K562 (cell line): ENCODE measurements at regions not wholly inside any gene's neighbourhood (a gene's known extent, or its start where the extent isn't known, plus 50 kb on each side); places are given as distances from the start of the nearest gene placed in this dataset.

Experiments used
- ATAC-seq: fragments of 200-7000 bp; cut with Tn5 transposase; 3 replicates; pipeline ENCODE4 v1.9.1; 2020; ENCODE audit warnings: moderate library complexity
- BruUV-seq: library from RNA; stranded (reverse); fragments of 400-500 nt; replicated peaks from 2 replicates; lab custom pipeline; 2021; lab: Mats Ljungman, UMichigan
- CTCF ChIA-PET: fragments of 300-600 bp; formaldehyde crosslinking; extraction: SDS; loops from one replicate; lab custom pipeline; 2021; ENCODE audit warnings: low intra/inter-chr PET ratio; lab: Yijun Ruan, JAX
- POLR2A ChIA-PET: fragments of 300-600, 350-650 bp; sonication (Branson Sonifier 250); formaldehyde crosslinking; extraction: SDS; loops from one replicate; lab custom pipeline; 2021; ENCODE audit warnings: antibody characterized with exemption, inconsistent platforms; lab: Yijun Ruan, JAX
- DNase-seq, 4 experiments: peaks; one replicate each; pipeline versions ENCODE4 v3.0.0 to v3.0.0-alpha.2; 2011 to 2018; ENCODE audit warnings: low spot score in 3 of 4, mixed read lengths in 3 of 4; ENCODE audit errors: extremely low read depth in 1 of 4
- FAIRE-seq: peaks from 2 replicates; lab custom pipeline; 2011; peaks lifted over from hg19 to GRCh38; lab: Jason Lieb, UNC
- H2AFZ ChIP-seq: 2 replicates; pipeline ENCODE4 v1.6.0; 2011; ENCODE audit warnings: low read depth, low read length, control low read depth, inconsistent platforms
- H3K27ac ChIP-seq: fragments of 200-600 bp; 3 replicates; pipeline ENCODE4 v1.8.0; 2011; ENCODE audit warnings: low read depth, mild to moderate bottlenecking, control low read depth, inconsistent platforms, low read length, moderate library complexity, mixed read lengths; ENCODE audit errors: extremely low read depth
- H3K27me3 ChIP-seq, 2 experiments: fragments of 300-600 bp in 1 of 2; 2 replicates in 1 of 2; 3 replicates in 1 of 2; pipeline versions ENCODE4 v1.6.0 to v1.8.0; 2011; ENCODE audit warnings: inconsistent platforms in 2 of 2, low read length in 2 of 2, mild to moderate bottlenecking in 1 of 2, mixed read lengths in 1 of 2, moderate library complexity in 1 of 2; ENCODE audit not compliant: control insufficient read depth in 2 of 2, insufficient read depth in 2 of 2
- H3K36me3 ChIP-seq: fragments of 300-600 bp; 3 replicates; pipeline ENCODE4 v1.8.0; 2011; ENCODE audit warnings: mild to moderate bottlenecking, low read length, inconsistent platforms; ENCODE audit not compliant: control insufficient read depth, insufficient read depth
- H3K4me1 ChIP-seq, 2 experiments: fragments of 200-600 bp in 1 of 2; replicated peaks in 1 of 2; 2 replicates in 1 of 2; 3 replicates in 1 of 2; pipeline versions ENCODE4 v1.5.1 to v1.8.0; 2011; ENCODE audit warnings: inconsistent platforms in 2 of 2, low read length in 2 of 2, mild to moderate bottlenecking in 1 of 2, mixed read lengths in 1 of 2, moderate library complexity in 1 of 2; ENCODE audit not compliant: control insufficient read depth in 2 of 2, insufficient read depth in 2 of 2
- H3K4me2 ChIP-seq: 2 replicates; pipeline ENCODE4 v1.6.1; 2011; ENCODE audit warnings: low read length, control low read depth, inconsistent platforms, mixed read lengths; ENCODE audit not compliant: insufficient read depth
- H3K4me3 ChIP-seq: fragments of 200-600 bp; sonication (generic), shearing (Covaris generic); 2 replicates; pipeline ENCODE4 v1.5.1; 2016; ENCODE audit warnings: control low read depth, inconsistent platforms
- H3K79me2 ChIP-seq: fragments of 200-600 bp; 3 replicates; pipeline ENCODE4 v1.8.0; 2011; ENCODE audit warnings: low read length, inconsistent platforms; ENCODE audit not compliant: control insufficient read depth, insufficient read depth
- H3K9ac ChIP-seq, 2 experiments: 2 replicates each; pipeline versions ENCODE4 v1.6.0 to v1.6.1; 2011; ENCODE audit warnings: low read depth in 2 of 2, low read length in 2 of 2, control low read depth in 1 of 2, inconsistent platforms in 1 of 2, mild to moderate bottlenecking in 1 of 2, mixed read lengths in 1 of 2; ENCODE audit not compliant: insufficient read depth in 1 of 2
- H3K9me1 ChIP-seq: one replicate; pipeline ENCODE4 v1.6.0; 2011; ENCODE audit warnings: inconsistent platforms, mild to moderate bottlenecking, low read length, moderate library complexity; ENCODE audit not compliant: control insufficient read depth, insufficient read depth
- H3K9me3 ChIP-seq: replicated peaks from 2 replicates; pipeline ENCODE4 v1.5.1; 2011; ENCODE audit warnings: low read depth, low read length, inconsistent platforms; ENCODE audit not compliant: control insufficient read depth, insufficient read depth
- H4K20me1 ChIP-seq: replicated peaks from 2 replicates; pipeline ENCODE4 v1.6.1; 2011; ENCODE audit warnings: low read length, inconsistent platforms, mixed read lengths; ENCODE audit not compliant: control insufficient read depth, insufficient read depth
- CREB3 ChIP-seq: fragments of 450-650 bp; conservative IDR thresholded peaks from 2 replicates; pipeline ENCODE4 v1.6.1; 2016; ENCODE audit warnings: missing genetic modification characterization, low read depth, mild to moderate bottlenecking, missing compliant biosample characterization, moderate library complexity
- PREB ChIP-seq: sonication (generic); formaldehyde crosslinking; IDR thresholded peaks from 2 replicates; pipeline ENCODE4 v1.8.1; 2023; ENCODE audit warnings: mild to moderate bottlenecking, missing genetic modification reagents
- TAF15 ChIP-seq: fragments of 200-400 bp; formaldehyde crosslinking; IDR thresholded peaks from 2 replicates; pipeline ENCODE4 v1.6.1; 2017; ENCODE audit warnings: mild to moderate bottlenecking, low read depth, low read length, moderate library complexity
- TCF3 ChIP-seq: sonication (generic); formaldehyde crosslinking; IDR thresholded peaks from 2 replicates; pipeline ENCODE4 v1.4.0; 2020; ENCODE audit warnings: mild to moderate bottlenecking, missing genetic modification reagents
- WGBS: fragments of 100-300 bp; shearing (Covaris generic); methylation state at CpG from one replicate; pipeline ENCODE4 v1.1.6; 2016; ENCODE audit warnings: low coverage, mixed read lengths; ENCODE audit not compliant: insufficient coverage; ENCODE audit errors: missing lambda C conversion rate; 5-methylcytosine and 5-hydroxymethylcytosine counted together
- in situ Hi-C: fragments of 300-500 bp; cut with MboI; formaldehyde crosslinking; loops from 4 replicates; pipeline ENCODE4 v1.15.0; 2018; ENCODE audit warnings: inconsistent platforms, mixed read lengths
- intact Hi-C: fragments of 100-400 bp; cut with micrococcal nuclease; formaldehyde crosslinking; loops from 2 replicates; pipeline ENCODE4 v1.14.2; 2022
- TF ChIP-seq, protein P1 (sequence below): IDR thresholded peaks from 2 replicates; pipeline ENCODE4 v1.6.1; 2016; ENCODE audit warnings: missing genetic modification characterization, missing compliant biosample characterization
- TF ChIP-seq, protein P2 (sequence below): fragments of 450-650 bp; IDR thresholded peaks from 2 replicates; pipeline ENCODE4 v1.6.1; 2017; ENCODE audit warnings: antibody characterized with exemption
- TF ChIP-seq, protein P3 (sequence below): fragments of 450-650 bp; IDR thresholded peaks from 2 replicates; pipeline ENCODE4 v1.6.1; 2014; ENCODE audit warnings: low read depth, mild to moderate bottlenecking, moderate library complexity, borderline replicate concordance

GRCh38 chr5:104941030-104941645 lies 1378.5 kb upstream of the NUDT12 start:
- intact Hi-C loops (no loop called here), in situ Hi-C loops (no loop called here)
- DNase-seq (no peak), ATAC-seq (no peak), FAIRE-seq (no peak)
- no peaks in the 10 kb centered on the region for H3K9me1 ChIP-seq
- H3K9ac ChIP-seq = no peak overlapping the region
- H4K20me1 ChIP-seq = no peaks in the 10 kb centered on the region
- POLR2A ChIA-PET = no interaction called here
- TF ChIP-seq, protein P1, sequence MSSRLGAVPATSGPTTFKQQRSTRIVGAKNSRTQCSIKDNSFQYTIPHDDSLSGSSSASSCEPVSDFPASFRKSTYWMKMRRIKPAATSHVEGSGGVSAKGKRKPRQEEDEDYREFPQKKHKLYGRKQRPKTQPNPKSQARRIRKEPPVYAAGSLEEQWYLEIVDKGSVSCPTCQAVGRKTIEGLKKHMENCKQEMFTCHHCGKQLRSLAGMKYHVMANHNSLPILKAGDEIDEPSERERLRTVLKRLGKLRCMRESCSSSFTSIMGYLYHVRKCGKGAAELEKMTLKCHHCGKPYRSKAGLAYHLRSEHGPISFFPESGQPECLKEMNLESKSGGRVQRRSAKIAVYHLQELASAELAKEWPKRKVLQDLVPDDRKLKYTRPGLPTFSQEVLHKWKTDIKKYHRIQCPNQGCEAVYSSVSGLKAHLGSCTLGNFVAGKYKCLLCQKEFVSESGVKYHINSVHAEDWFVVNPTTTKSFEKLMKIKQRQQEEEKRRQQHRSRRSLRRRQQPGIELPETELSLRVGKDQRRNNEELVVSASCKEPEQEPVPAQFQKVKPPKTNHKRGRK (tag) = peak; percentile 97
- TF ChIP-seq TAF15 = no peak
- no TSS peak for BruUV-seq
- CTCF ChIA-PET = no interaction called here
- H3K36me3 ChIP-seq = no peaks in the 10 kb centered on the region
- 20% methylated on average over 1 of the region's 2 CpGs for WGBS
- no peak overlapping the region for H2AFZ ChIP-seq
- no peak overlapping the region for H3K4me2 ChIP-seq
- no peaks in the 10 kb centered on the region for H3K9me3 ChIP-seq
- no peak overlapping the region for H3K27ac ChIP-seq
- H3K4me1 ChIP-seq = no peaks in the 10 kb centered on the region
- no peak overlapping the region for H3K4me3 ChIP-seq
- no peaks in the 10 kb centered on the region for H3K27me3 ChIP-seq
- H3K79me2 ChIP-seq = no peaks in the 10 kb centered on the region

- intact Hi-C loops = no loop called here
- Histone ChIP-seq H3K9ac (no peak overlapping the region), H2AFZ (no peak overlapping the region), H3K9me1 (no peaks in the 10 kb centered on the region), H3K79me2 (no peaks in the 10 kb centered on the region), H3K4me3 (no peak overlapping the region), H3K27ac (no peak overlapping the region), H3K36me3 (no peaks in the 10 kb centered on the region), H3K4me2 (no peak overlapping the region), H3K9me3 (no peaks in the 10 kb centered on the region), H3K4me1 (no peaks in the 10 kb centered on the region), H4K20me1 (no peaks in the 10 kb centered on the region), H3K27me3 (no peaks in the 10 kb centered on the region)
- CTCF ChIA-PET = no interaction called here
- DNase-seq (no peak), ATAC-seq (no peak), FAIRE-seq (no peak)
- BruUV-seq = no TSS peak
- POLR2A ChIA-PET = no interaction called here
- TF ChIP-seq PREB (CRISPR knock-in tag) = no peak
- TF ChIP-seq TCF3 = no peak
- TF ChIP-seq, protein P2, sequence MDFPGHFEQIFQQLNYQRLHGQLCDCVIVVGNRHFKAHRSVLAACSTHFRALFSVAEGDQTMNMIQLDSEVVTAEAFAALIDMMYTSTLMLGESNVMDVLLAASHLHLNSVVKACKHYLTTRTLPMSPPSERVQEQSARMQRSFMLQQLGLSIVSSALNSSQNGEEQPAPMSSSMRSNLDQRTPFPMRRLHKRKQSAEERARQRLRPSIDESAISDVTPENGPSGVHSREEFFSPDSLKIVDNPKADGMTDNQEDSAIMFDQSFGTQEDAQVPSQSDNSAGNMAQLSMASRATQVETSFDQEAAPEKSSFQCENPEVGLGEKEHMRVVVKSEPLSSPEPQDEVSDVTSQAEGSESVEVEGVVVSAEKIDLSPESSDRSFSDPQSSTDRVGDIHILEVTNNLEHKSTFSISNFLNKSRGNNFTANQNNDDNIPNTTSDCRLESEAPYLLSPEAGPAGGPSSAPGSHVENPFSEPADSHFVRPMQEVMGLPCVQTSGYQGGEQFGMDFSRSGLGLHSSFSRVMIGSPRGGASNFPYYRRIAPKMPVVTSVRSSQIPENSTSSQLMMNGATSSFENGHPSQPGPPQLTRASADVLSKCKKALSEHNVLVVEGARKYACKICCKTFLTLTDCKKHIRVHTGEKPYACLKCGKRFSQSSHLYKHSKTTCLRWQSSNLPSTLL = no peak
- TF ChIP-seq, protein P3, sequence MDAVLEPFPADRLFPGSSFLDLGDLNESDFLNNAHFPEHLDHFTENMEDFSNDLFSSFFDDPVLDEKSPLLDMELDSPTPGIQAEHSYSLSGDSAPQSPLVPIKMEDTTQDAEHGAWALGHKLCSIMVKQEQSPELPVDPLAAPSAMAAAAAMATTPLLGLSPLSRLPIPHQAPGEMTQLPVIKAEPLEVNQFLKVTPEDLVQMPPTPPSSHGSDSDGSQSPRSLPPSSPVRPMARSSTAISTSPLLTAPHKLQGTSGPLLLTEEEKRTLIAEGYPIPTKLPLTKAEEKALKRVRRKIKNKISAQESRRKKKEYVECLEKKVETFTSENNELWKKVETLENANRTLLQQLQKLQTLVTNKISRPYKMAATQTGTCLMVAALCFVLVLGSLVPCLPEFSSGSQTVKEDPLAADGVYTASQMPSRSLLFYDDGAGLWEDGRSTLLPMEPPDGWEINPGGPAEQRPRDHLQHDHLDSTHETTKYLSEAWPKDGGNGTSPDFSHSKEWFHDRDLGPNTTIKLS = no peak
- no peak for TF ChIP-seq CREB3 (tag)
- in situ Hi-C loops = no loop called here
- WGBS = 27% methylated on average over 1 of the region's 1 CpG
Observed at GRCh38 chr5:104937598-104937997, 1375.0 kb upstream of the NUDT12 start.
